HL-60 (cell line): ENCODE measurements at regions not wholly inside any gene's neighbourhood (a gene's known extent, or its start where the extent isn't known, plus 50 kb on each side); places are given as distances from the start of the nearest gene placed in this dataset.

ENCODE experiments used
- CTCF ChIP-seq: IDR thresholded peaks from one replicate; pipeline ENCODE4 v1.5.1; 2011; ENCODE audit warnings: low read length, control low read depth, inconsistent platforms; ENCODE audit not compliant: insufficient read depth
- GABPA ChIP-seq: IDR thresholded peaks from 2 replicates; pipeline ENCODE4 v1.6.1; 2012; ENCODE audit warnings: low read depth
- SPI1 ChIP-seq: IDR thresholded peaks from 2 replicates; pipeline ENCODE4 v1.6.1; 2012; ENCODE audit warnings: low read depth, mild to moderate bottlenecking, borderline replicate concordance

DNA sequence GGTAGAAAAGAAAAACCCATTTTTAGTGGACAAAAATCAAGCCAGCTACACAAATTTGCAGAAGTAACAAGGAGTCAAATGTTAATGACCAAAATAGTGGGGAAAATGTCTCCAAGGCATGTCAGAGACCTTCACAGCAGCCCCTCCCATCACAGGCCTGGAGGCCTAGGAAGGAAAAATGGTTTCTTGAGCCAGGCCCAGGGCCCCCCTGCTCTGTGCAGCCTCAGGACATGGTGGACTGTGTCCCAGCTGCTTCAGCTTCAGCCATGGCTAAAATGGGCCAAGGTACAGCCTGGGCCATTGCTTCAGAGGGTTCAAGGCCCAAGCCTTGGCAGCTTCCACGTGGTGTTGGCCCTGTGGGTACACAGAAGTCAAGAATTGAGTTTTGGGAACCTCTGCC is 82.5 kb upstream of the CLVS2 start:
- TF ChIP-seq GABPA = no peak
- TF ChIP-seq SPI1 = no peak
- no peak for TF ChIP-seq CTCF
